Naive B cell (primary cell): ENCODE measurements at regions not wholly inside any gene's neighbourhood (a gene's known extent, or its start where the extent isn't known, plus 50 kb on each side); places are given as distances from the start of the nearest gene placed in this dataset.

Experiments
- ATAC-seq, 2 donors: fragments of 150-1000 bp; cut with Tn5 transposase; 2 replicates each; pipeline ENCODE4 v1.10.0; 2021; ENCODE audit warnings: low read depth in 2 of 2, mild to moderate bottlenecking in 2 of 2, moderate library complexity in 2 of 2
- DNase-seq: peaks from one replicate; pipeline ENCODE4 v3.0.0; 2022
- H3K27ac Mint-ChIP-seq, 6 donors: one replicate each; pipeline ENCODE4 v1.8.0; 2020 to 2022; ENCODE audit warnings: mild to moderate bottlenecking in 6 of 6, mixed read lengths in 6 of 6, moderate library complexity in 5 of 6, inconsistent platforms in 2 of 6
- H3K27me3 Mint-ChIP-seq, 3 donors: one replicate each; pipeline ENCODE4 v1.8.0; 2021 to 2022; ENCODE audit warnings: mixed read lengths in 3 of 3, mild to moderate bottlenecking in 1 of 3
- H3K36me3 Mint-ChIP-seq, 2 donors: one replicate each; pipeline ENCODE4 v1.8.0; 2020 to 2022; ENCODE audit warnings: mixed read lengths in 2 of 2, inconsistent platforms in 1 of 2, mild to moderate bottlenecking in 1 of 2
- H3K4me1 Mint-ChIP-seq, 3 donors: one replicate each; pipeline ENCODE4 v1.8.0; 2020 to 2022; ENCODE audit warnings: mixed read lengths in 3 of 3, inconsistent platforms in 1 of 3, mild to moderate bottlenecking in 1 of 3, moderate library complexity in 1 of 3
- H3K4me3 Mint-ChIP-seq, 8 donors: one replicate each; pipeline ENCODE4 v1.8.0; 2020 to 2022; ENCODE audit warnings: mild to moderate bottlenecking in 8 of 8, mixed read lengths in 8 of 8, moderate library complexity in 8 of 8, inconsistent platforms in 2 of 8
- H3K9me3 Mint-ChIP-seq, 7 donors: one replicate each; pipeline ENCODE4 v1.8.0; 2020 to 2022; ENCODE audit warnings: mixed read lengths in 7 of 7, mild to moderate bottlenecking in 5 of 7, inconsistent platforms in 2 of 7, moderate library complexity in 1 of 7

- peaks cover 0 to 2% (median 0%) of the 10 kb centered on the region in 7 donors for H3K9me3 Mint-ChIP-seq
- H3K4me1 Mint-ChIP-seq = no peaks in the 10 kb centered on the region
- ATAC-seq = no peak
- H3K36me3 Mint-ChIP-seq = no peaks in the 10 kb centered on the region
- H3K4me3 Mint-ChIP-seq = no peak overlapping the region
- no peak for DNase-seq
- H3K27ac Mint-ChIP-seq = no peak overlapping the region
- no peaks in the 10 kb centered on the region for H3K27me3 Mint-ChIP-seq
Observed at GRCh38 chr20:11539450-11539849, 378.2 kb upstream of the BTBD3 start.

- H3K9me3 Mint-ChIP-seq = peaks cover 0 to 2% (median 0%) of the 10 kb centered on the region in 7 donors
- H3K27me3 Mint-ChIP-seq = no peaks in the 10 kb centered on the region
- no peak overlapping the region for H3K4me3 Mint-ChIP-seq
- H3K36me3 Mint-ChIP-seq = no peaks in the 10 kb centered on the region
- H3K27ac Mint-ChIP-seq = no peak overlapping the region
- ATAC-seq (no peak), DNase-seq (no peak)
- H3K4me1 Mint-ChIP-seq = no peaks in the 10 kb centered on the region
Observed at GRCh38 chr20:11540558-11540957, 377.1 kb upstream of the BTBD3 start.

DNA sequence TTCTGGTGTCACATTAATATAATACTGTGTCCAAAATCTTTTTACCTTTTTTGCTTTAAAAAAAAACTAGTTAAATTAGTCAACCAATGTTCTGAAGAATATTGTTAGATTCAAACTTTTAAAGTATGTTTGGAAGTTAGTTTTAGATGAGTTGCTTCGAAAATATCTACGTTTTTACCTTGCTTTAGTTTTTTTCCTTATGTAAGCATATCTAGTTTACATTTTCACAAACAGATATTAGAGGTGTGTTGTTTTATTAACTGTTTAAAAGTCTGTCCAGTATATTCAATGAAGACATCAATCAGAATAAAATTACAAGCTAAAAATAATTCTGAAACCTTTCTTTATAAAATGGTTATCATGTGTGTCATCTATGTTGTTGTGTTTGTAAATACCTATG is 375.0 kb upstream of the BTBD3 start:
- Mint-ChIP-seq H3K4me1 (no peaks in the 10 kb centered on the region), H3K36me3 (no peaks in the 10 kb centered on the region), H3K27ac (no peak overlapping the region), H3K9me3 (no peaks in the 10 kb centered on the region), H3K4me3 (no peak overlapping the region), H3K27me3 (no peaks in the 10 kb centered on the region)
- no peak for DNase-seq
- no peak for ATAC-seq

DNA sequence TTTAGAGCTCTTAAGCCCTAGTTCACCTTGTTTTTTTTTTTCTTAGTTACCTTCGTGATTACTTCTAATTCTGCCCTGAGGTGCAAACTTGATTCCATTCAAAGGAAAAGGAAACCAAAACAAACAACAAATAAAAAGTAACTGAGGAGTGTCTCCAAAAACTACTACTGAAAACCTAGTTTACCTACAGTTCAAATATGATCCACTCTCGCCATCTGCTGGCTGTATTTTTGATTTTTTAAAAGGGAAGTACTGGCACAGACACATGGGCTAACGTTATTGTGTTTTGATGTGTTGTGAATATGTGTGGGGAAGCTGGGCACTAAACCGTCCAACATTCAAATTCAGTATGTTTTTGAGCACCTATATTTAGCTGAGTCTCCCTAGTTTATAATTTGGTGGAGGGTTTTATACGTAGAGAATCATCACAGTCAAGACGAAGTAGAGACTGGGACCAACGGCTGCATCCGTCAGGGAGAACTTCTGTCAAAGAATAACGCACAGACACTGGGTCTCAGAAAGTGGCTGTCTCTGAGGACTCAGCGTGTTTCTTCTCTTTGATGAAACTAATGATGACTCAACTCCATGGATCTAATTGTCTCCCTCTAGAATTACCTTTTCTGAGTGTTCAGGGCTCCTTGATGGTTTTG is 373.5 kb upstream of the BTBD3 start:
- ATAC-seq (no peak), DNase-seq (peak; percentile 12)
- no peaks in the 10 kb centered on the region for H3K4me1 Mint-ChIP-seq
- H3K9me3 Mint-ChIP-seq = no peaks in the 10 kb centered on the region
- H3K36me3 Mint-ChIP-seq = no peaks in the 10 kb centered on the region
- H3K27me3 Mint-ChIP-seq = no peaks in the 10 kb centered on the region
- no peak overlapping the region for H3K27ac Mint-ChIP-seq
- no peak overlapping the region for H3K4me3 Mint-ChIP-seq

DNA sequence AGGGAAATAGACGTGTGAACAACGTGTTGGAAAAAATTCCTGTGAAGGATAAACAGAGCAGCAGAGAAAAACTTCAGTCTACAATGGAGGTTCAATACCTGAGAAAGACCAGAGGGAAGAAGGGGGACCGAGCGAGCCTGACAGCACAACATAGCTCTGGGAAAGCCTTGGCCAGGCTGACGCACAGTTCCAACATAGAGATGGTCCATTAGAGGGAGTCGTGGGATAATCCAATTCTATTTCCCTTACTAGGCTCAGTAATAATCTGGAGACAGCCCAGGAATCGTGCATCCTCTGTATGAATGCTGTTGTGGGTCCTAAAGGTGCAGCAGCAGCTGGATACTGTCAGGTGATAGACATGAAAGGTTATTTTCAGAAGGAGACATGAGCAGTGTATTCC is 370.8 kb upstream of the BTBD3 start:
- H3K4me1 Mint-ChIP-seq = no peaks in the 10 kb centered on the region
- peaks cover 0 to 2% (median 0%) of the 10 kb centered on the region in 7 donors for H3K9me3 Mint-ChIP-seq
- no peak overlapping the region for H3K4me3 Mint-ChIP-seq
- peaks cover 0 to 5% (median 0%) of the 10 kb centered on the region in 3 donors for H3K27me3 Mint-ChIP-seq
- ATAC-seq (no peak), DNase-seq (no peak)
- H3K36me3 Mint-ChIP-seq = no peaks in the 10 kb centered on the region
- peak overlapping the region in 1 of 6 donors; percentile 54 for H3K27ac Mint-ChIP-seq

- Mint-ChIP-seq H3K4me1 (no peaks in the 10 kb centered on the region), H3K36me3 (no peaks in the 10 kb centered on the region), H3K27ac (no peak overlapping the region), H3K9me3 (peaks cover 0 to 2% (median 0%) of the 10 kb centered on the region in 7 donors), H3K4me3 (no peak overlapping the region), H3K27me3 (peaks cover 0 to 6% (median 0%) of the 10 kb centered on the region in 3 donors)
- ATAC-seq = no peak
- DNase-seq = no peak
Observed at GRCh38 chr20:11549172-11550103, 368.3 kb upstream of the BTBD3 start.

GRCh38 chr20:11550657-11551338 is 366.9 kb upstream of the BTBD3 start:
- H3K9me3 Mint-ChIP-seq = peaks cover 0 to 2% (median 0%) of the 10 kb centered on the region in 7 donors
- no peaks in the 10 kb centered on the region for H3K4me1 Mint-ChIP-seq
- no peak overlapping the region for H3K27ac Mint-ChIP-seq
- no peak for ATAC-seq
- H3K27me3 Mint-ChIP-seq = peaks cover 0 to 6% (median 0%) of the 10 kb centered on the region in 3 donors
- no peaks in the 10 kb centered on the region for H3K36me3 Mint-ChIP-seq
- no peak overlapping the region for H3K4me3 Mint-ChIP-seq
- DNase-seq = no peak

DNA sequence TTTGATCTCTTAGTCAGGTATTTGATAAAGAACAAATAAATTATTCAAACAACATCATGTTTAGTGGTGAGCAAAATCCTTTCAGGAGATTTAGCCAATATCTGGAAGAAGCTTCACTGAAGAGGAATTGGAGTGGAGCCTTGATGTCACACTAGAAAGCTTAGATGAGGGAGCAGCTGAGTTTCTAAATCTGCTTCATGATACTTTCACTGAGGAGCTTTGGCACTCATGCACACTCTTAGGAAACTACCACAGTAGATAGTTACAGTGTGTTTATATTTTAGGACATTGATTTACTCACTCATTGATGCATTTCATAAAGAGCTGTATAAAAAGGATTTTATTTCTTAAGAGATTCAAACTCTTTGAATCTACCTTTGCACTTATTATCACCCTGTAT is 366.2 kb upstream of the BTBD3 start:
- H3K4me1 Mint-ChIP-seq = no peaks in the 10 kb centered on the region
- DNase-seq = no peak

GRCh38 chr20:11553603-11554002 is 364.1 kb upstream of the BTBD3 start:
- no peak for DNase-seq
- H3K27me3 Mint-ChIP-seq = peaks cover 0 to 6% (median 0%) of the 10 kb centered on the region in 3 donors
- H3K4me3 Mint-ChIP-seq = no peak overlapping the region
- no peaks in the 10 kb centered on the region for H3K36me3 Mint-ChIP-seq
- H3K9me3 Mint-ChIP-seq = peaks cover 0 to 2% (median 0%) of the 10 kb centered on the region in 7 donors
- H3K27ac Mint-ChIP-seq = no peak overlapping the region
- H3K4me1 Mint-ChIP-seq = no peaks in the 10 kb centered on the region
- no peak for ATAC-seq

More for the DNA sequence above, 366.2 kb upstream of the BTBD3 start:
- no peaks in the 10 kb centered on the region for H3K36me3 Mint-ChIP-seq
- H3K27me3 Mint-ChIP-seq = peaks cover 0 to 6% (median 0%) of the 10 kb centered on the region in 3 donors
- peaks cover 0 to 2% (median 0%) of the 10 kb centered on the region in 7 donors for H3K9me3 Mint-ChIP-seq
- ATAC-seq = no peak
- H3K27ac Mint-ChIP-seq = no peak overlapping the region
- H3K4me3 Mint-ChIP-seq = no peak overlapping the region

GRCh38 chr20:11555510-11555909 is 362.2 kb upstream of the BTBD3 start:
- Mint-ChIP-seq H3K4me3 (no peak overlapping the region), H3K4me1 (no peaks in the 10 kb centered on the region), H3K36me3 (no peaks in the 10 kb centered on the region), H3K27me3 (peaks cover 0 to 6% (median 0%) of the 10 kb centered on the region in 3 donors), H3K27ac (no peak overlapping the region), H3K9me3 (peaks cover 0 to 2% (median 0%) of the 10 kb centered on the region in 7 donors)
- ATAC-seq (no peak), DNase-seq (no peak)

- no peak overlapping the region for H3K27ac Mint-ChIP-seq
- no peaks in the 10 kb centered on the region for H3K4me1 Mint-ChIP-seq
- peaks cover 0 to 6% (median 0%) of the 10 kb centered on the region in 3 donors for H3K27me3 Mint-ChIP-seq
- H3K9me3 Mint-ChIP-seq = peaks cover 0 to 2% (median 0%) of the 10 kb centered on the region in 7 donors
- H3K4me3 Mint-ChIP-seq = no peak overlapping the region
- ATAC-seq (no peak), DNase-seq (no peak)
- H3K36me3 Mint-ChIP-seq = no peaks in the 10 kb centered on the region
Observed at GRCh38 chr20:11556410-11556809, 361.3 kb upstream of the BTBD3 start.

DNA sequence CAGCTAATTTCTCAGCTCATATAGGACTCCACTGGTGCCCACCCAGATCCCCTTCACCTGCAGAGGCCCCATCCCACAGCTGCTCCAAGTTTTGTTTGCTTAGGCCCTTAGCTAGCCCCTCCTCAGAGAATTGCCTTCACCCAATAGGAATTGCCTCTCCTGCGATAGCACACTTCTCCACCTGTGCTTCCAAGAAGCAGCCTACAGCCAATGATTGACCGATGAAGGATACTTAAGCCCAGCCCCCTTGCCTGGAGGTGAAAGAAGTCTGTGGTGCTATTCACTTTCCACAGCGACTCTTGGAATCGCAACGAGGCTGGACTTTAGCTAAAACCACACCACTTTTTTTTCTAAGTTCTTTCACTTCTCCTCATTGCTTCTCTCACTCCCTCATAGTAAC is 353.2 kb upstream of the BTBD3 start:
- Mint-ChIP-seq H3K4me3 (no peak overlapping the region), H3K27ac (no peak overlapping the region), H3K36me3 (no peaks in the 10 kb centered on the region), H3K9me3 (peaks cover 0 to 17% (median 0%) of the 10 kb centered on the region in 7 donors), H3K27me3 (no peaks in the 10 kb centered on the region), H3K4me1 (no peaks in the 10 kb centered on the region)
- no peak for ATAC-seq
- DNase-seq = no peak

GRCh38 chr20:11569163-11569562 is 348.5 kb upstream of the BTBD3 start:
- H3K27ac Mint-ChIP-seq = no peak overlapping the region
- H3K27me3 Mint-ChIP-seq = peaks cover 0 to 4% (median 0%) of the 10 kb centered on the region in 3 donors
- peaks cover 0 to 17% (median 3%) of the 10 kb centered on the region in 7 donors for H3K9me3 Mint-ChIP-seq
- H3K4me3 Mint-ChIP-seq = no peak overlapping the region
- no peaks in the 10 kb centered on the region for H3K4me1 Mint-ChIP-seq
- no peak for ATAC-seq
- H3K36me3 Mint-ChIP-seq = no peaks in the 10 kb centered on the region
- no peak for DNase-seq
